ENCODE measurements at regions not wholly inside any gene's neighbourhood (a gene's known extent, or its start where the extent isn't known, plus 50 kb on each side); places are given as distances from the start of the nearest gene placed in this dataset.

- in situ Hi-C loops (cut with MboI; ENCODE audit: low sequenced_read_pairs, unreplicated experiment): no loop called here
- no peak for DNase-seq (ENCODE audit: low spot score)
- no peak for TF ChIP-seq CTCF (IDR thresholded peaks at IDR 0.05; ENCODE audit: borderline replicate concordance, control extremely low read depth, extremely low read depth, insufficient read depth, missing control alignments)
These were observed 1237.4 kb upstream of the CDH18 start for GRCh38 chr5:21225223-21226064.

- no peak for DNase-seq (ENCODE audit: low spot score)
- in situ Hi-C loops (cut with MboI; ENCODE audit: low sequenced_read_pairs, unreplicated experiment): no loop called here
- no peak for TF ChIP-seq CTCF (IDR thresholded peaks at IDR 0.05; ENCODE audit: borderline replicate concordance, control extremely low read depth, extremely low read depth, insufficient read depth, missing control alignments)
These were observed 1233.6 kb upstream of the CDH18 start for GRCh38 chr5:21221616-21222015.

- no peak for TF ChIP-seq CTCF (IDR thresholded peaks at IDR 0.05; ENCODE audit: borderline replicate concordance, control extremely low read depth, extremely low read depth, insufficient read depth, missing control alignments)
- no peak for DNase-seq (ENCODE audit: low spot score)
- in situ Hi-C loops (cut with MboI; ENCODE audit: low sequenced_read_pairs, unreplicated experiment): no loop called here
These were observed 1232.0 kb upstream of the CDH18 start for GRCh38 chr5:21219966-21220365.

- in situ Hi-C loops (cut with MboI; ENCODE audit: low sequenced_read_pairs, unreplicated experiment): no loop called here
- DNase-seq (ENCODE audit: low spot score): no peak
These were observed 1231.3 kb upstream of the CDH18 start for GRCh38 chr5:21219251-21219650.

GRCh38 chr5:21212026-21212425, 1224.0 kb upstream of the CDH18 start:
- TF ChIP-seq CTCF (IDR thresholded peaks at IDR 0.05; ENCODE audit: borderline replicate concordance, control extremely low read depth, extremely low read depth, insufficient read depth, missing control alignments): no peak
- in situ Hi-C loops (cut with MboI; ENCODE audit: low sequenced_read_pairs, unreplicated experiment): no loop called here
- no peak for DNase-seq (ENCODE audit: low spot score)

More at GRCh38 chr5:21219251-21219650, 1231.3 kb upstream of the CDH18 start:
- TF ChIP-seq CTCF (IDR thresholded peaks at IDR 0.05; ENCODE audit: borderline replicate concordance, control extremely low read depth, extremely low read depth, insufficient read depth, missing control alignments): no peak

- DNase-seq (ENCODE audit: low spot score): no peak
- TF ChIP-seq CTCF (IDR thresholded peaks at IDR 0.05; ENCODE audit: borderline replicate concordance, control extremely low read depth, extremely low read depth, insufficient read depth, missing control alignments): no peak
- in situ Hi-C loops (cut with MboI; ENCODE audit: low sequenced_read_pairs, unreplicated experiment): no loop called here
These were observed 1221.4 kb upstream of the CDH18 start for GRCh38 chr5:21209409-21209808.

Measured in GM13976 (cell line).